ENCODE measurements at regions not wholly inside any gene's neighbourhood (a gene's known extent, or its start where the extent isn't known, plus 50 kb on each side); places are given as distances from the start of the nearest gene placed in this dataset.

GRCh38 chr7:81500631-81501030 is 269.2 kb downstream of the HGF start:
- DNase-seq (ENCODE audit: low spot score), result no peak
- CTCF ChIA-PET, result interaction anchor here (0.6 to 2.5 kb wide), 3 partner anchors 215 to 960 kb away, joined by 3 to 8 read pairs (median 6); no protein-coding TSS in a partner anchor

DNA sequence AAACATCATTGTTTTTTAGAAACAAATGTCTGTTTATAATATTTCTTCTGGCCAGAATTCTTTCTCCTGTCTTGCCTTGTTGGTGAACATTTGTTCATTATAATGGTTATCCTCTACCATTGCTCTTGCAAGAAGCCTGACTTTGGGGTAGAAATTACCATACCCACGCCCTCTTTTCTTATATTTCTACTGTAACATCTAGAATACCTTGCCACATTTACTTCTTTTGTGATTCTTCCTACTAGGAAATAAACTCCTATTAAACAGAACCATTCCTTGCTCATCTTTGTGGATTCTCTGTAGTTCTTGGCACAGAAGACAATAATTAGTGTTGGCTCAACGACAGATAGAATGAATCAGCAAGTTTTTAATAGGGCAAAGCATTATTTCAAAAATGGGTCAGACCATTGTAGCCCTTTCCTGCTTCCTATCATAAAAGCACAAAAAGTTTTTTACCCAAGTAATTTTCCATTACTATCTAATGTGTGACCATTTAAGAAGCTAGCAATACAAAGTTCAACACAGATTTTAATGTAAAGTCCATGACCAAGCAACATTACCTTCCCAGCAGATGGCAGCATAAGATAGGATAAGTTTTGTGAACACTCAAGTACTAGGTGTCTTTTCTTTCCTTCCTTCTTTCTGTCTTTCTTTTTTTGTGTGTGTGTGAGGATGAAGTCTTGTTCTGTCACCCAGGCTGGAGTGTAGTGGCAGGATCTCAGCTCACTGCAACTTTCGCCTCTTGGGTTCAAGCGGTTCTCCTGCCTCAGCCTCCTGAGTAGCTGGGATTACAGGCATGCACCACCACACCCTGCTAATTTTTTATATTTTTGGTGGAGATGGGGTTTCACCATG is 270.4 kb downstream of the HGF start:
- CTCF ChIA-PET, result interaction anchor here (0.6 to 2.5 kb wide), 11 partner anchors 17 to 1219 kb away, joined by 3 to 8 read pairs (median 3); no protein-coding TSS in a partner anchor
- peak; percentile 42 for DNase-seq (ENCODE audit: low spot score)
- POLR2A ChIA-PET (ENCODE audit: low non-redundant PET), result no interaction called here
- peak overlapping the region; percentile 48 for H3K27ac ChIP-seq
- TF ChIP-seq, protein P1, sequence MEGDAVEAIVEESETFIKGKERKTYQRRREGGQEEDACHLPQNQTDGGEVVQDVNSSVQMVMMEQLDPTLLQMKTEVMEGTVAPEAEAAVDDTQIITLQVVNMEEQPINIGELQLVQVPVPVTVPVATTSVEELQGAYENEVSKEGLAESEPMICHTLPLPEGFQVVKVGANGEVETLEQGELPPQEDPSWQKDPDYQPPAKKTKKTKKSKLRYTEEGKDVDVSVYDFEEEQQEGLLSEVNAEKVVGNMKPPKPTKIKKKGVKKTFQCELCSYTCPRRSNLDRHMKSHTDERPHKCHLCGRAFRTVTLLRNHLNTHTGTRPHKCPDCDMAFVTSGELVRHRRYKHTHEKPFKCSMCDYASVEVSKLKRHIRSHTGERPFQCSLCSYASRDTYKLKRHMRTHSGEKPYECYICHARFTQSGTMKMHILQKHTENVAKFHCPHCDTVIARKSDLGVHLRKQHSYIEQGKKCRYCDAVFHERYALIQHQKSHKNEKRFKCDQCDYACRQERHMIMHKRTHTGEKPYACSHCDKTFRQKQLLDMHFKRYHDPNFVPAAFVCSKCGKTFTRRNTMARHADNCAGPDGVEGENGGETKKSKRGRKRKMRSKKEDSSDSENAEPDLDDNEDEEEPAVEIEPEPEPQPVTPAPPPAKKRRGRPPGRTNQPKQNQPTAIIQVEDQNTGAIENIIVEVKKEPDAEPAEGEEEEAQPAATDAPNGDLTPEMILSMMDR (conservative IDR thresholded peaks at IDR 0.05; ENCODE audit: low read depth), result peak; percentile 75

More at GRCh38 chr7:81500631-81501030, 269.2 kb downstream of the HGF start:
- TF ChIP-seq, protein P1 (conservative IDR thresholded peaks at IDR 0.05; ENCODE audit: low read depth), result no peak
- no peak overlapping the region for H3K27ac ChIP-seq
- POLR2A ChIA-PET (ENCODE audit: low non-redundant PET), result no interaction called here

DNA sequence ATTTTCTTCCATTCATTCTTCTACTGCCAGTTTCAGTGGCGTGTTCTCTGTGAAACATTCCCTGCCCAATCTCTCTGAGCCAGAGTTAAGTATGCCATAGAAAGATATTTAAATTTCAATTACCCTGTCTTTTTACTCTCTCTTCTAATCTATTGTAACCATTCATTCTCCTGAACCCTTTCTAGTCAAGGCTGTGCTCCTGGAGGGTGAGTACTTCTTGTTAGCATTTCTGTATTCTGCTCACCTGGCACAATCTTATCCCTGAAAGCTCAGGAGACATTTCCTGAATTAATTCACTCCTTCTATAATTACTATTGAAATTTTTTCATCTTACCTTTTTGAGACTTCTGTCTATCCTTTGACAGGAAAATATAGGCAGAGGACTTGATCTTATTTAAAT is 271.7 kb downstream of the HGF start:
- CTCF ChIA-PET, result interaction anchor here (0.6 to 1.6 kb wide), 2 partner anchors 16 to 106 kb away, joined by 3 to 7 read pairs; no protein-coding TSS in a partner anchor
- POLR2A ChIA-PET (ENCODE audit: low non-redundant PET), result no interaction called here
- no peak for DNase-seq (ENCODE audit: low spot score)
- TF ChIP-seq, protein P1 (conservative IDR thresholded peaks at IDR 0.05; ENCODE audit: low read depth), result no peak
- H3K27ac ChIP-seq, result no peak overlapping the region

DNA sequence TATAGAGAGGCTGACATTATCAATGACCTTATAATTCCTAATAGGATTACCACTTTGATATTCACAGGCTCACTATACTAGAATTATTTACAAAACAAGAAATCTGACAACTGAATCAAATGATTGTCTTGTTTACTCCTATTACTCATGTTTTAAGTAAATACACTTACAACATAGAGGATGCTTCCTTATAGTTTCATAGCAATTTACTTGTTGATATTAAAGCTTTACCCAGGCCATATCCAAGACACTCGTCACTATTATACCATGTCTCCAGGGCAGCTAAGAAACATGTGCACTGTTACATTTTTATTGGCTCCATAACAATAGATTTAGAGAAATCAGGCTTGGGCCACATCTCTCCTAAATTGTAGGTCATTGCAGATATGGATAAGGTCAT is 276.9 kb downstream of the HGF start:
- CTCF ChIA-PET, result no interaction called here
- POLR2A ChIA-PET (ENCODE audit: low non-redundant PET), result no interaction called here
- no peak for DNase-seq (ENCODE audit: low spot score)

GRCh38 chr7:81492240-81492639 is 277.6 kb downstream of the HGF start:
- ChIA-PET POLR2A (ENCODE audit: low non-redundant PET) (no interaction called here), CTCF (interaction anchor here (0.5 kb wide), 1 partner anchor 916 kb away, joined by 4 read pairs; no protein-coding TSS in a partner anchor)
- no peak for DNase-seq (ENCODE audit: low spot score)
- H3K27ac ChIP-seq, result no peak overlapping the region
- TF ChIP-seq, protein P1 (conservative IDR thresholded peaks at IDR 0.05; ENCODE audit: low read depth), result no peak

More for the DNA sequence above, 276.9 kb downstream of the HGF start:
- no peak overlapping the region for H3K27ac ChIP-seq
- TF ChIP-seq, protein P1 (conservative IDR thresholded peaks at IDR 0.05; ENCODE audit: low read depth), result no peak

DNA sequence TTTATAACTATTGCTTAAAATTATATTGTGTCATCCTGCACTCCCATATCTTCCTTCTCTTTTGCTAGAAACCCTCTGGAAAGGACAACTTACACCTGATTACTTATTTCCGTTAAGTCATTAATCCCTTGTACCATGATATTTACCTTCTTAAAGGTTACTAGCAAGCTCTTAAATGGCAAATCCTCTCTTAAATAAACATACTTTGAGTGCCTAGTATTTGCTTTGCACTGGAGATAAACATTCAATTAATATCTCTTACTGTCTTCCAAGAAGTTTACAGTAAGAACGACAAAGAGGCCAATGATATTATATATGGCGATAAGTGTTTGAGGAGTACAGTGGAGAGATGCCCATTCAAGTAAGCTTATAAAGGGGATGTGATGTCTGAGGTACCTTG is 278.3 kb downstream of the HGF start:
- CTCF ChIA-PET, result interaction anchor here (0.5 to 1.2 kb wide), 2 partner anchors 9 to 917 kb away, joined by 4 to 5 read pairs; no protein-coding TSS in a partner anchor
- POLR2A ChIA-PET (ENCODE audit: low non-redundant PET), result no interaction called here

More for the DNA sequence above, 278.3 kb downstream of the HGF start:
- TF ChIP-seq, protein P1 (conservative IDR thresholded peaks at IDR 0.05; ENCODE audit: low read depth), result no peak
- H3K27ac ChIP-seq, result no peak overlapping the region
- no peak for DNase-seq (ENCODE audit: low spot score)
